AG04449 (cell line): ENCODE measurements at regions not wholly inside any gene's neighbourhood (a gene's known extent, or its start where the extent isn't known, plus 50 kb on each side); places are given as distances from the start of the nearest gene placed in this dataset.
"Not testable (repeated sequence)": the region's sequence is repeated elsewhere in the genome, so short reads cannot be mapped to it uniquely, and the experiment has no call there.

Experiments
- CTCF ChIA-PET: fragments of 350-600 bp; formaldehyde crosslinking; extraction: SDS; loops from one replicate; lab custom pipeline; 2021; ENCODE audit warnings: antibody characterized with exemption; lab: Yijun Ruan, JAX
- POLR2A ChIA-PET: fragments of 400-600, 350-600 bp; formaldehyde crosslinking; extraction: SDS; loops from one replicate; lab custom pipeline; 2020; ENCODE audit warnings: antibody characterized with exemption, inconsistent platforms; lab: Yijun Ruan, JAX
- DNase-seq: peaks from one replicate; pipeline ENCODE4 v3.0.0-alpha.2; 2010; ENCODE audit warnings: low read depth, low spot score
- H3K4me3 ChIP-seq: 2 replicates; pipeline ENCODE4 v1.5.1; 2011; ENCODE audit warnings: low read depth, mild to moderate bottlenecking, control low read depth, low read length
- CTCF ChIP-seq: IDR thresholded peaks from one replicate; pipeline ENCODE4 v1.5.1; 2011; ENCODE audit warnings: mild to moderate bottlenecking, moderate library complexity, low read length, control low read depth, inconsistent platforms; ENCODE audit not compliant: insufficient read depth; ENCODE audit errors: missing control alignments

- DNase-seq: no peak
- no peak for TF ChIP-seq CTCF
- ChIA-PET POLR2A (no interaction called here), CTCF (no interaction called here)
- no peak overlapping the region for H3K4me3 ChIP-seq
Measured at GRCh38 chr15:87547470-87548181, 708.9 kb downstream of the NTRK3 start.

GRCh38 chr15:87538327-87538834 is 718.2 kb downstream of the NTRK3 start:
- H3K4me3 ChIP-seq: no peak overlapping the region
- TF ChIP-seq CTCF: no peak
- ChIA-PET CTCF (no interaction called here), POLR2A (no interaction called here)
- no peak for DNase-seq

- DNase-seq: no peak
- ChIA-PET CTCF (interaction anchor here (0.7 to 1.0 kb wide), 2 partner anchors 271 to 621 kb away, joined by 3 read pairs; no protein-coding TSS in a partner anchor), POLR2A (no interaction called here)
- TF ChIP-seq CTCF: no peak
- no peak overlapping the region for H3K4me3 ChIP-seq
Measured at GRCh38 chr15:87537295-87537694, 719.2 kb downstream of the NTRK3 start.

GRCh38 chr15:87533637-87534036 is 722.9 kb downstream of the NTRK3 start:
- POLR2A ChIA-PET, CTCF ChIA-PET, H3K4me3 ChIP-seq, DNase-seq: not testable (repeated sequence)

- CTCF ChIA-PET: no interaction called here
Measured at GRCh38 chr15:87528873-87529272, 727.7 kb downstream of the NTRK3 start.

GRCh38 chr15:87527875-87528274 is 728.7 kb downstream of the NTRK3 start:
- POLR2A ChIA-PET: no interaction called here

More at GRCh38 chr15:87528873-87529272, 727.7 kb downstream of the NTRK3 start:
- TF ChIP-seq CTCF: no peak
- peak; percentile 19 for DNase-seq
- POLR2A ChIA-PET: no interaction called here
- no peak overlapping the region for H3K4me3 ChIP-seq

More at GRCh38 chr15:87527875-87528274, 728.7 kb downstream of the NTRK3 start:
- DNase-seq: no peak
- CTCF ChIA-PET: no interaction called here
- TF ChIP-seq CTCF: no peak
- H3K4me3 ChIP-seq: no peak overlapping the region
